ENCODE measurements at regions not wholly inside any gene's neighbourhood (a gene's known extent, or its start where the extent isn't known, plus 50 kb on each side); places are given as distances from the start of the nearest gene placed in this dataset.

GRCh38 chr2:207251573-207252192 is 85.9 kb upstream of the KLF7 start:
- 53% methylated on average over 6 of the region's 7 CpGs for WGBS
- Histone ChIP-seq H2BK12ac (ENCODE audit: low read length in 2 of 2) (peak overlapping the region; percentile 89 to 95), H3K27me3 (ENCODE audit: control insufficient read depth in 1 of 2, insufficient read depth in 1 of 2, low read length in 2 of 2) (no peaks in the 10 kb centered on the region), H3K4me3 (ENCODE audit: insufficient read depth in 1 of 2, low read depth in 1 of 2, low read length in 2 of 2) (no peak overlapping the region), H3K14ac (ENCODE audit: low read length in 2 of 2) (peak overlapping the region in 1 of 2 experiments; percentile 50), H3K27ac (ENCODE audit: low read length, poor library complexity, severe bottlenecking) (peak overlapping the region; percentile 82), H2BK15ac (ENCODE audit: low read depth, poor library complexity, severe bottlenecking) (peak overlapping the region; percentile 44), H3K4me1 (ENCODE audit: control insufficient read depth, insufficient read depth, low read depth, low read length) (peaks cover 23% of the 10 kb centered on the region), H3K9me3 (ENCODE audit: control insufficient read depth, low read length) (no peaks in the 10 kb centered on the region), H2BK5ac (ENCODE audit: low read depth, low read length, poor library complexity, severe bottlenecking) (peak overlapping the region; percentile 51), H2BK120ac (ENCODE audit: low read depth, low read length) (peak overlapping the region; percentile 87), H3K79me1 (replicated peaks; ENCODE audit: low read length, poor library complexity, severe bottlenecking) (no peaks in the 10 kb centered on the region), H3K18ac (ENCODE audit: low read depth in 1 of 2, low read length in 2 of 2) (peak overlapping the region; percentile 56 to 84), H3K4ac (ENCODE audit: low read depth in 1 of 2, low read length in 2 of 2) (peak overlapping the region; percentile 35 to 77), H3K4me2 (ENCODE audit: low read length, poor library complexity, severe bottlenecking) (no peak overlapping the region), H3K23ac (ENCODE audit: low read length in 2 of 2) (peak overlapping the region in 1 of 2 experiments; percentile 61), H2AK5ac (ENCODE audit: low read length, severe bottlenecking) (peak overlapping the region; percentile 85), H4K8ac (ENCODE audit: low read length) (peak overlapping the region; percentile 91), H2AFZ (ENCODE audit: low read depth, low read length) (no peak overlapping the region), H3K36me3 (ENCODE audit: control insufficient read depth in 1 of 2, insufficient read depth in 2 of 2, low read depth in 1 of 2, low read length in 2 of 2) (no peaks in the 10 kb centered on the region), H4K91ac (ENCODE audit: low read length) (peak overlapping the region; percentile 86), H3K9ac (ENCODE audit: low read length) (no peak overlapping the region)
- DNase-seq = peak; percentile 53

GRCh38 chr2:207252416-207252815 is 86.7 kb upstream of the KLF7 start:
- no peak overlapping the region for H2AK5ac ChIP-seq (ENCODE audit: low read length, severe bottlenecking)
- H3K36me3 ChIP-seq (ENCODE audit: control insufficient read depth in 1 of 2, insufficient read depth in 2 of 2, low read depth in 1 of 2, low read length in 2 of 2) = no peaks in the 10 kb centered on the region
- no peak overlapping the region for H2BK120ac ChIP-seq (ENCODE audit: low read depth, low read length)
- no peaks in the 10 kb centered on the region for H3K9me3 ChIP-seq (ENCODE audit: control insufficient read depth, low read length)
- H2BK12ac ChIP-seq (ENCODE audit: low read length in 2 of 2) = peak overlapping the region; percentile 1 to 95
- H3K4me1 ChIP-seq (ENCODE audit: control insufficient read depth, insufficient read depth, low read depth, low read length) = peaks cover 28% of the 10 kb centered on the region
- H3K18ac ChIP-seq (ENCODE audit: low read depth in 1 of 2, low read length in 2 of 2) = peak overlapping the region in 1 of 2 experiments; percentile 56
- H2AFZ ChIP-seq (ENCODE audit: low read depth, low read length) = no peak overlapping the region
- H2BK15ac ChIP-seq (ENCODE audit: low read depth, poor library complexity, severe bottlenecking) = no peak overlapping the region
- H3K14ac ChIP-seq (ENCODE audit: low read length in 2 of 2) = no peak overlapping the region
- no peak overlapping the region for H4K91ac ChIP-seq (ENCODE audit: low read length)
- no peak overlapping the region for H4K8ac ChIP-seq (ENCODE audit: low read length)
- no peak overlapping the region for H3K4me2 ChIP-seq (ENCODE audit: low read length, poor library complexity, severe bottlenecking)
- no peak overlapping the region for H3K9ac ChIP-seq (ENCODE audit: low read length)
- peak overlapping the region; percentile 82 for H3K27ac ChIP-seq (ENCODE audit: low read length, poor library complexity, severe bottlenecking)
- no peak overlapping the region for H3K4me3 ChIP-seq (ENCODE audit: insufficient read depth in 1 of 2, low read depth in 1 of 2, low read length in 2 of 2)
- no peak for DNase-seq
- H3K23ac ChIP-seq (ENCODE audit: low read length in 2 of 2) = no peak overlapping the region
- H3K4ac ChIP-seq (ENCODE audit: low read depth in 1 of 2, low read length in 2 of 2) = peak overlapping the region in 1 of 2 experiments; percentile 77
- no peaks in the 10 kb centered on the region for H3K79me1 ChIP-seq (replicated peaks; ENCODE audit: low read length, poor library complexity, severe bottlenecking)
- H2BK5ac ChIP-seq (ENCODE audit: low read depth, low read length, poor library complexity, severe bottlenecking) = no peak overlapping the region
- H3K27me3 ChIP-seq (ENCODE audit: control insufficient read depth in 1 of 2, insufficient read depth in 1 of 2, low read length in 2 of 2) = no peaks in the 10 kb centered on the region
- 60% methylated on average over 1 of the region's 1 CpG for WGBS

GRCh38 chr2:207252979-207253645 is 87.4 kb upstream of the KLF7 start:
- H2AFZ ChIP-seq (ENCODE audit: low read depth, low read length) = no peak overlapping the region

GRCh38 chr2:207253666-207254345 is 88.1 kb upstream of the KLF7 start:
- Histone ChIP-seq H4K8ac (ENCODE audit: low read length) (peak overlapping the region; percentile 14), H3K79me1 (replicated peaks; ENCODE audit: low read length, poor library complexity, severe bottlenecking) (no peaks in the 10 kb centered on the region), H2BK5ac (ENCODE audit: low read depth, low read length, poor library complexity, severe bottlenecking) (no peak overlapping the region), H2AK5ac (ENCODE audit: low read length, severe bottlenecking) (peak overlapping the region; percentile 5), H2BK12ac (ENCODE audit: low read length in 2 of 2) (peak overlapping the region; percentile 4 to 35), H2BK15ac (ENCODE audit: low read depth, poor library complexity, severe bottlenecking) (no peak overlapping the region), H2BK120ac (ENCODE audit: low read depth, low read length) (peak overlapping the region; percentile 37), H3K4me3 (ENCODE audit: insufficient read depth in 1 of 2, low read depth in 1 of 2, low read length in 2 of 2) (no peak overlapping the region), H3K4me2 (ENCODE audit: low read length, poor library complexity, severe bottlenecking) (no peak overlapping the region), H4K91ac (ENCODE audit: low read length) (peak overlapping the region; percentile 28), H3K23ac (ENCODE audit: low read length in 2 of 2) (no peak overlapping the region), H3K14ac (ENCODE audit: low read length in 2 of 2) (peak overlapping the region in 1 of 2 experiments; percentile 36), H3K9ac (ENCODE audit: low read length) (peak overlapping the region; percentile 37), H3K4ac (ENCODE audit: low read depth in 1 of 2, low read length in 2 of 2) (peak overlapping the region in 1 of 2 experiments; percentile 5), H2AFZ (ENCODE audit: low read depth, low read length) (no peak overlapping the region), H3K27me3 (ENCODE audit: control insufficient read depth in 1 of 2, insufficient read depth in 1 of 2, low read length in 2 of 2) (no peaks in the 10 kb centered on the region), H3K36me3 (ENCODE audit: control insufficient read depth in 1 of 2, insufficient read depth in 2 of 2, low read depth in 1 of 2, low read length in 2 of 2) (no peaks in the 10 kb centered on the region), H3K9me3 (ENCODE audit: control insufficient read depth, low read length) (no peaks in the 10 kb centered on the region), H3K4me1 (ENCODE audit: control insufficient read depth, insufficient read depth, low read depth, low read length) (peaks cover 34% of the 10 kb centered on the region), H3K27ac (ENCODE audit: low read length, poor library complexity, severe bottlenecking) (peak overlapping the region; percentile 73), H3K18ac (ENCODE audit: low read depth in 1 of 2, low read length in 2 of 2) (peak overlapping the region; percentile 3 to 26)
- WGBS = 28% methylated on average over 10 of the region's 11 CpGs
- peak; percentile 84 for DNase-seq

More at GRCh38 chr2:207252979-207253645, 87.4 kb upstream of the KLF7 start:
- Histone ChIP-seq H2BK120ac (ENCODE audit: low read depth, low read length) (no peak overlapping the region), H3K4me2 (ENCODE audit: low read length, poor library complexity, severe bottlenecking) (no peak overlapping the region), H3K9ac (ENCODE audit: low read length) (peak overlapping the region; percentile 14), H3K18ac (ENCODE audit: low read depth in 1 of 2, low read length in 2 of 2) (peak overlapping the region; percentile 3 to 26), H3K9me3 (ENCODE audit: control insufficient read depth, low read length) (no peaks in the 10 kb centered on the region), H3K4me3 (ENCODE audit: insufficient read depth in 1 of 2, low read depth in 1 of 2, low read length in 2 of 2) (no peak overlapping the region), H2BK12ac (ENCODE audit: low read length in 2 of 2) (peak overlapping the region; percentile 29 to 35), H3K4me1 (ENCODE audit: control insufficient read depth, insufficient read depth, low read depth, low read length) (peaks cover 34% of the 10 kb centered on the region), H3K14ac (ENCODE audit: low read length in 2 of 2) (peak overlapping the region in 1 of 2 experiments; percentile 36), H3K27ac (ENCODE audit: low read length, poor library complexity, severe bottlenecking) (peak overlapping the region; percentile 73), H2AK5ac (ENCODE audit: low read length, severe bottlenecking) (peak overlapping the region; percentile 5), H2BK5ac (ENCODE audit: low read depth, low read length, poor library complexity, severe bottlenecking) (peak overlapping the region; percentile 10), H3K36me3 (ENCODE audit: control insufficient read depth in 1 of 2, insufficient read depth in 2 of 2, low read depth in 1 of 2, low read length in 2 of 2) (no peaks in the 10 kb centered on the region), H3K27me3 (ENCODE audit: control insufficient read depth in 1 of 2, insufficient read depth in 1 of 2, low read length in 2 of 2) (no peaks in the 10 kb centered on the region), H3K23ac (ENCODE audit: low read length in 2 of 2) (no peak overlapping the region), H3K79me1 (replicated peaks; ENCODE audit: low read length, poor library complexity, severe bottlenecking) (no peaks in the 10 kb centered on the region), H3K4ac (ENCODE audit: low read depth in 1 of 2, low read length in 2 of 2) (peak overlapping the region in 1 of 2 experiments; percentile 54), H4K91ac (ENCODE audit: low read length) (peak overlapping the region; percentile 28), H2BK15ac (ENCODE audit: low read depth, poor library complexity, severe bottlenecking) (no peak overlapping the region), H4K8ac (ENCODE audit: low read length) (no peak overlapping the region)
- peak; percentile 84 for DNase-seq
- 93% methylated on average over 4 of the region's 4 CpGs for WGBS

Data from mesenchymal stem cell (in vitro differentiated cells and primary cell).